ENCODE measurements at regions not wholly inside any gene's neighbourhood (a gene's known extent, or its start where the extent isn't known, plus 50 kb on each side); places are given as distances from the start of the nearest gene placed in this dataset.

GRCh38 chr2:128474036-128474955, 155.6 kb upstream of the HS6ST1 start:
- DNase-seq: no peak

GRCh38 chr2:128474962-128475361, 156.3 kb upstream of the HS6ST1 start:
- DNase-seq: no peak

GRCh38 chr2:128475427-128476211, 157.0 kb upstream of the HS6ST1 start:
- no peak for DNase-seq

GRCh38 chr2:128477026-128477820, 158.6 kb upstream of the HS6ST1 start:
- DNase-seq: no peak

- DNase-seq: no peak
Observed at GRCh38 chr2:128477891-128478290, 159.2 kb upstream of the HS6ST1 start.

GRCh38 chr2:128485761-128486639, 167.3 kb upstream of the HS6ST1 start:
- DNase-seq: no peak

- no peak for DNase-seq
Observed at GRCh38 chr2:128486640-128487375, 168.1 kb upstream of the HS6ST1 start.

- no peak for DNase-seq
Observed at GRCh38 chr2:128487650-128488387, 169.2 kb upstream of the HS6ST1 start.

GRCh38 chr2:128488434-128488833, 169.8 kb upstream of the HS6ST1 start:
- DNase-seq: no peak

GRCh38 chr2:128489526-128490273, 171.0 kb upstream of the HS6ST1 start:
- no peak for DNase-seq

- DNase-seq: no peak
Observed at GRCh38 chr2:128490321-128490720, 171.7 kb upstream of the HS6ST1 start.

GRCh38 chr2:128490881-128491691, 172.4 kb upstream of the HS6ST1 start:
- DNase-seq: no peak

- no peak for DNase-seq
Observed at GRCh38 chr2:128491692-128492244, 173.1 kb upstream of the HS6ST1 start.

GRCh38 chr2:128492966-128493811, 174.5 kb upstream of the HS6ST1 start:
- no peak for DNase-seq

GRCh38 chr2:128493880-128494279, 175.2 kb upstream of the HS6ST1 start:
- DNase-seq: no peak

- DNase-seq: no peak
Observed at GRCh38 chr2:128494307-128494639, 175.6 kb upstream of the HS6ST1 start.

- peak; percentile 22 for DNase-seq
Observed at GRCh38 chr2:128494640-128495321, 176.1 kb upstream of the HS6ST1 start.

All from NCI-H345 (cell line).